CD4-positive, alpha-beta T cell treated with Interleukin-4 for 1 hour (primary cell): ENCODE measurements at regions not wholly inside any gene's neighbourhood (a gene's known extent, or its start where the extent isn't known, plus 50 kb on each side); places are given as distances from the start of the nearest gene placed in this dataset.

Source experiments
- DNase-seq, 2 donors: peaks; one replicate each; pipeline ENCODE4 v3.0.0-alpha.2; 2020 to 2022

DNA sequence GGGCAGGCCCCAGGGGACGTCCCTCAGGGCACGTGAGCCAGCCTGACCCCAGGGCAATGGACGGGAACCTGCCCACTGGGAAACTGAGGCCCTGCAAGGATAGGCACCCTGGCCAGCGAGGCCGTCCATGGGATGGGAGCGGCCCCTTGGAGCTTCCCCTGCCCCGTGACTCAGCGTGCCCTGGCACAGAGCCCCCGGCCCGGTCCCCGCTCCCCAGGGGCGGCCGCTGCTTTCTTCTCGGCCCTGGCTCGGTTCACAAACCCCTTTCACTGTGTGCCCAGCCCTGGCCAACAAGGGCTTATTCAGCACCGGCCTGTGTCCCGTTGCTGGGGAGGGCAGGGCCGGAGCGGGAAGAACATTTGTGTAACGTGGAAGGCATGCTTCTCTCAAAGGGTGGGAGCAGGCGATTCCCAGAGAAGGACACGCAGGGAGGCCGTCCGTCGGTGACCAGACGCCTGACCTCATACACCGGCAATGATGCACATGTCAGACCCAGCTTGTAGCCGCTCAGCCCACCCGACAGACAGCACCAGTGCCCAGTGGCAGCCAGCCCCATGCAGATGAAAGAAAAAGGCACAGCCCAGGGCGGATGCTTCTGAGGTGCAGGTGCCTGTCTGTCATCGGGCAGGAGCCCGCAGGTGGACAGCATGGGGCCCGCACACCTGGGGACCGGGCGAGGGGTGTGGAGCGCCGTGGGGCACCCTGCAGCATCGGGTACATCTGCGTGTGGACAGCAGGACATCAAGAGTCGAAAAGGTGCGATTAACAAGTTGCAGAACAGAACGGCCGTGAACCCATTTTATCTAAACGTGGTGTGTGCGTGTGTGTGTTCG, 94.5 kb downstream of the PDGFA start:
- DNase-seq: no peak

DNA sequence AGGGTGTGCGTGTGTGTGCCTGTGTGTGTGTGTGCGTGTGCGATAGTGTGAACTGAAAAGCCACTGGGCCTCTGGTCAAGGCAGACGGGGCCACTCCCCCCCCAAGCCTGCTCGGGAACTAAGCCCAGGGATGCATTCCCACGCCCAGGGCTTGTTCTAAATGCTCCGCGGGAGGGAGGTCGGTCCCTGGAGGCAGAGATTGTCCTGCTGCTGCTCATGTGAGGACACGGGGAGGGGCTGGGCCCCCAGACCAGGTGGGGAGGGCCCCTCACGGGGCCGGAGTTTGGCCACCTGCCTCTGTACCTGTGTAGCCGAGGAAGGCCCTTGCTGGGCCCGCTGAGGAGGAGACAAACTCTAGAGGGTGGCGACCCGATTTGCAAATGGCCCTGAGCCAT, 93.9 kb downstream of the PDGFA start:
- DNase-seq: no peak

- DNase-seq: no peak
Observed at GRCh38 chr7:426510-426909, 93.1 kb downstream of the PDGFA start.

DNA sequence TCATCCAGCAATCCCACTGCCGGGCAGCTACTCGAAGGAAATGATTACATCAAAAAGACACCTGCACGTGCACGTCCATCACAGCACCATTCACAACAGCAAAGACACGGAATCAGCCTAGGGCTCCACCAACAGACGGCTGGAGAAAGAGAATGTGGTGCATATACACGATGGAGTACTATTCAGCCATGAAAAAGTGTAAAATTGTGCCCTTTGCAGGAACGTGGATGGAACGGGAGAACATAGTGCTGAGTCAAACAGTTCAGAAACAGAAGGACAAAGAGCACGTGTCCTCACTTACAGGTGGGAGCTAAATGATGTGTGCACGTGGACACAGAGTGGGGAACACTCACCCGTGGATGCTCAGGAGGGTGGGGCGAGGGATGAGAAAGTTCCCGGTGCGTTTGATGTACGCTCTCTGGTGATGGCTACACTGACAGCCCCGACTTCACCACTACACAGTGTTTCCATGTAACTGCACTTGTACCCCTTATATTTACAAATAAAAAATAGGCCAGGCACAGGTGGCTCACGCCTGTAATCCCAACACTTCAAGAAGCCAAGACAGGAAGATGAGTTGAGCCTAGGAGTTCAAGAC, 92.0 kb downstream of the PDGFA start:
- no peak for DNase-seq

DNA sequence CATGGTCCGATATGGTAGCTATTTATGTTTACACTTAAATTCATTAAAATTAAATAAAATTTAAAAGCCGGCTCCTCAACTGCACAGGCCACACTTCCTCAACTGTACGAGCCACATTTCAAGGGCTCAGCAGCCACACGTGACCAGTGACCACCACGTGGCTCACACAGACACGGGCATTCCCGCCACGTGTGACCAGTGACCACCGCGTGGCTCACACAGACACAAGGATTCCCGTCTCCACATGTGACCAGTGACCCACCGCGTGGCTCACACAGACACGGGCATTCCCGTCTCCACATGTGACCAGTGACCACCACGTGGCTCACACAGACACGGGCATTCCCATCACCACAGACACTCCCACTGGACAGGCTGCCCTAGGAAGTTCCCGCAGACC, 91.3 kb downstream of the PDGFA start:
- DNase-seq: no peak

GRCh38 chr7:428927-429827, 90.5 kb downstream of the PDGFA start:
- DNase-seq: no peak

- no peak for DNase-seq
Observed at GRCh38 chr7:429828-430180, 89.8 kb downstream of the PDGFA start.

GRCh38 chr7:431041-431440, 88.6 kb downstream of the PDGFA start:
- no peak for DNase-seq

GRCh38 chr7:431658-432111, 88.0 kb downstream of the PDGFA start:
- DNase-seq: no peak

DNA sequence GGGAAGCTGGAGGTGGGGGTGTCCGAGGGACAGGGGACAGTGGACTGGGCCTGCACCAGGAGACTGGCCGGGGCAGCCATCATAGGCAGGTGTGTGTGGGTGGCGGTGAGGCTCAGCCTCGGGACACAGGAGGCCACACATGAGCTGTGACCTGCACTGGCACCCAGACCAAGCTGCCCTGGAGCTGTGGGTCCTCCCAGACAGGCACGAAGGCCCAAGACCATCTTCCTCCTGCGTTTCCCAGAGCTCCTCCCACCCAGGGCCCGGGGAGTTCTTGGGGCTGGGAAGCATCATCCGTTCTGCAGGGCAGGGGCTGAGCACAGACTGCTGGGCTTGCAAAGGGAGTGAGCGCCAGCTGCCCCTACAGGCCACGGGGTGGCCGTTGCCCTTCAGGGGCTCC, 87.4 kb downstream of the PDGFA start:
- no peak for DNase-seq

DNA sequence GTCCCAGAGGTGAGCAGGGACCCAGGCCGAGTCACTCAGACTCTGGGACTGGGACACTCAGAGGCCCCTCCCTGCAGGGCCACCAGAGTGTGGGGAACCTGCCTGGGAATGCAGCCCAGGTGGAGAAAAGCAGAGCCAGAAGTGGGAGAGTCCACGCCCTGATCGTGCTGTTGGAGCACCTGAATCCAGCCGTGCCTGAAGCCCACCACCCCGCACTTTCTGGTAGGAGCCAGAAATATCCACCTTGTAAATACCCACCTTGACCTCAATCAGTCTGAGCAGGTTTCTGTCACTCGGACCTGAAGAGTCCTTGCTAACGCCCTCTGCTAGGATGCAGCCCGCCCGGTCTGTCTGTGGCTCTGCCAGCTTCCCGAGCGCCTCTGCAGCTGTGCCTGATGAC, 86.7 kb downstream of the PDGFA start:
- no peak for DNase-seq

DNA sequence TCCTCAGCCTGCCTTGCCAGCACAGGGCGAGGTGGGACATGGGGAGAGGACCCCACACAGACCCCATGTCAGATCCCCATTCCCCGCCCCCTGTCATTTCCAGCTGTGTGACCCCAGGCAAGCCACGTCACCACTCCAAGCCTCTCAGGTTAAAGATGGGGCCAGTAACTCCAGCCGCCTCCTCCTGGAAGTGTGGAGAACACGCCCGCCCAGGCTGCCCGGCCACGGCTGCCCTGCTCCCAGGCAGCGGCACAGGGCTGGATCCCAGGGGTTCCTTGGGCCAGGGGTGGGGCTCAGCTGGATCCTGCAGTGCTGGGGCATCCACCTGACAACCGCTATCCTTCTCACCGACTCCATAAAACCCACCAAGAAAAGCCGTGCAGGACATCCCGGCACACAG, 86.1 kb downstream of the PDGFA start:
- no peak for DNase-seq

DNA sequence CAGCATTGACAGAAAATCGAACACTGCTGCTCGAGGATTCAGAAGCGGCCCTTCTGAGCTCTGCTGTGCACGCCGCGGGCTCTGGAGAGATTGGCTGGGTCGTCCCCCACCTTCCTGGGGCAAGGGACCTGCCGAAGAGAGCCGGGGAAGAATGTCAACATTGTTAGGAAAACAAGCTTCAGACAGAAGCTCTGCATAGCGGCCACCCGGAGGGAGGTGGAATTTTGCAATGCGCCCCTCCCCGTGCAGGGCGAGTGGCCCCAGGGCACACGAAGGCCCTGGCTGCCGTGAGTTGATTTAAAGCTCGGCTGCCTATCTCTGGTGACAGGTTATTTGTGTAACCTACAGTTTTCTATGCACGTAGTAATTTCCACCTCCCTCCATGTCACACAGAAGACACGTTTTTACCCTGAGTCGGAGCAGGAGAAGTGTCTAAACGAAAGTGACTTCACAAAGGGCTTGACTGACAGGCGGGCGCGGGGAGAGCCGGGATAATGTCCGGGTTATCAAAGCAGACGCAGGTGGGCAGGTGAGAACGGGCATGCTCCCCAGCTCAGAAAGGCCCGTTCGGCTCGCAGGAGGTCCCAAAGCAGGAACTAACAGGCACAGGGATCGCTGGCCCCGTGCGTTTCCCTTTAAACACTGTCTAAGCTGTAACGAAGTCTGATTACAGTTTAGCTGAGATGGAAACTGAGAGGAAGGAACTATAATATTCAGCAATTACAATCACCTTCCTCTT, 84.6 kb downstream of the PDGFA start:
- no peak for DNase-seq

GRCh38 chr7:435630-436366, 83.8 kb downstream of the PDGFA start:
- DNase-seq: no peak

GRCh38 chr7:436367-437128, 83.1 kb downstream of the PDGFA start:
- DNase-seq: no peak

GRCh38 chr7:437329-438251, 82.1 kb downstream of the PDGFA start:
- no peak for DNase-seq

DNA sequence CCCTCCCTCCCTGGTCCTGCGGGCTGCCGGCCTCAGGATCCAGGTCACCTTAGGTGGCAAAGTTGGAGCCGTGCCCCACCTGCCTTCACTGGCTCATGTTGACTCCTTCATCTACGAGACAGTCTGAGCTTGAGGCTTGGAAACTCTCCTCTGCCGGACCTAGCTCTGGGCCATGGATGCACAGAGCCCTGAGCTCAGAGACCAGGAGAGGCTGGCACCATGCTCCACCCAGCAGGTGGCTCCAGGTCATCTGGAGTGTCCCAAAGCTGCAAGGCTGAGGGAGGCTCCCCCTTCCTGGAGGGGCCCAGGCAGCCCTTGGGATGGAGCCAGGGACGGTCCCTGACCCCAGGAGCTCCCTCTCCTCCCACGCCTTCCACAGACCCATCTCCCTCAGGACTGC, 81.3 kb downstream of the PDGFA start:
- DNase-seq: no peak

- no peak for DNase-seq
Observed at GRCh38 chr7:438916-439315, 80.7 kb downstream of the PDGFA start.

DNA sequence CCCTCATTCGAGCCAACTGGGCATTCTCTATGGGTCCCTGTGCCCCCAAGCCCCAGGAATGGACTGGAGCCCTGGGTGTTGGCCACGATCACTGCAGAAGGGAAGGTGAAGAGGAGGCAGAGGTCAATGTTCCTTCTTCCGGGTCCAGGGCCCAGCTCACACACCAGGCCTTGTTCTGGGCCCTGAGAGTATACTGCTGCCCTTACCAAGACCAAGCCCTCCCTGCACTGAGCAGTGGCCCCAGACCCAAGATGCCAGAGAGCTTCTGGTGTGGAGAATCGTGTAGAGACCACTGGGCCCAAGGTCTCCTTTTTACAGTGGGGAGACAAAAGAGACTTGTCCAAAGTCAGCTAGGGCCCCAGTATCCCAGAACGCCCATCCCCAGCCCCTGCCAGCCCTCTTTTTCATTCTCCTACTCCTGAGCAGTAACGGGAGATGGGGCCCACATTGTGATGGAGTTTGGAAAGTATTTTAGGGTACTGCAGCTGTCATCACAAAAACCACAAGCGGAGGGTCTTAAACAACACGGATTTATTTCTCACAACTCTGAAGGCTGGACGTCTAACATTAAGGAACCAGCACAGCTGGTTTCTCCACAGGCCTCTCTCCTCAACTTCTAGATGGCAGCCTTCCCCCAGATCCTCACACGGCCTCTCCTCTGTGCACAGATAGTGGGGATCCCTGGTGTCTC, 79.4 kb downstream of the PDGFA start:
- no peak for DNase-seq
